GM23338 (cell line): ENCODE measurements at regions not wholly inside any gene's neighbourhood (a gene's known extent, or its start where the extent isn't known, plus 50 kb on each side); places are given as distances from the start of the nearest gene placed in this dataset.
A peak's percentile ranks its signal among the peaks of the same experiment; 100 is the strongest.

ENCODE experiments used
- ATAC-seq: fragments of 200-7000 bp; cut with Tn5 transposase; 3 replicates; pipeline ENCODE4 v1.9.1; 2020
- DNase-seq: peaks from one replicate; pipeline ENCODE4 v3.0.0-alpha.2; 2015; ENCODE audit warnings: low spot score
- H2AFZ ChIP-seq: fragments of 200-600 bp; sonication (generic); 2 replicates; pipeline ENCODE4 v1.8.0; 2016; ENCODE audit warnings: antibody characterized with exemption, mild to moderate bottlenecking, moderate library complexity
- H3F3A ChIP-seq: fragments of 200-600 bp; sonication (generic); replicated peaks from 2 replicates; pipeline ENCODE4 v1.8.0; 2017; ENCODE audit warnings: antibody characterized with exemption, mixed run types, low read depth
- H3K27ac ChIP-seq: fragments of 200-600 bp; sonication (generic); 2 replicates; pipeline ENCODE4 v1.6.1; 2016; ENCODE audit warnings: low read depth
- H3K27me3 ChIP-seq: fragments of 200-600 bp; sonication (generic); 2 replicates; pipeline ENCODE4 v1.8.0; 2016; ENCODE audit warnings: mild to moderate bottlenecking, mixed run types, moderate library complexity; ENCODE audit not compliant: insufficient read depth
- H3K36me3 ChIP-seq: fragments of 200-600 bp; sonication (generic); 2 replicates; pipeline ENCODE4 v1.8.0; 2016; ENCODE audit warnings: mild to moderate bottlenecking; ENCODE audit not compliant: insufficient read depth
- H3K4me1 ChIP-seq: fragments of 200-600 bp; sonication (generic); 2 replicates; pipeline ENCODE4 v1.8.0; 2016; ENCODE audit warnings: mild to moderate bottlenecking, moderate library complexity; ENCODE audit not compliant: insufficient read depth
- H3K4me2 ChIP-seq: fragments of 200-600 bp; sonication (generic); 2 replicates; pipeline ENCODE4 v1.7.1; 2017; ENCODE audit warnings: mixed run types
- H3K4me3 ChIP-seq: fragments of 200-600 bp; sonication (generic); 2 replicates; pipeline ENCODE4 v1.6.1; 2016; ENCODE audit warnings: mixed run types
- H3K79me2 ChIP-seq: fragments of 200-600 bp; sonication (generic); replicated peaks from 2 replicates; pipeline ENCODE4 v1.8.0; 2017; ENCODE audit warnings: mild to moderate bottlenecking; ENCODE audit not compliant: insufficient read depth
- H3K9me2 ChIP-seq: fragments of 200-600 bp; sonication (generic); 2 replicates; pipeline ENCODE4 v1.8.0; 2017; ENCODE audit not compliant: insufficient read depth
- H4K20me1 ChIP-seq: fragments of 200-600 bp; sonication (generic); replicated peaks from 2 replicates; pipeline ENCODE4 v1.8.0; 2017; ENCODE audit warnings: mild to moderate bottlenecking; ENCODE audit not compliant: insufficient read depth
- H3K27ac Mint-ChIP-seq: 2 replicates; pipeline ENCODE4 v1.8.0; 2020; ENCODE audit warnings: inconsistent platforms, mild to moderate bottlenecking, moderate library complexity, mixed read lengths
- H3K27me3 Mint-ChIP-seq: 3 replicates; pipeline ENCODE4 v1.8.0; 2022; ENCODE audit warnings: low read depth, mild to moderate bottlenecking, moderate library complexity, mixed read lengths, inconsistent platforms; ENCODE audit not compliant: insufficient read depth, poor library complexity
- H3K36me3 Mint-ChIP-seq: 3 replicates; pipeline ENCODE4 v1.8.0; 2021; ENCODE audit warnings: low read depth, mild to moderate bottlenecking, inconsistent platforms, moderate library complexity, mixed read lengths
- H3K4me1 Mint-ChIP-seq: 3 replicates; pipeline ENCODE4 v1.8.0; 2020; ENCODE audit warnings: mild to moderate bottlenecking, inconsistent platforms, mixed read lengths
- H3K4me3 Mint-ChIP-seq: 3 replicates; pipeline ENCODE4 v1.8.0; 2021; ENCODE audit warnings: moderate library complexity, mild to moderate bottlenecking, inconsistent platforms, mixed read lengths
- H3K9me3 Mint-ChIP-seq: 3 replicates; pipeline ENCODE4 v1.8.0; 2020; ENCODE audit warnings: moderate library complexity, mild to moderate bottlenecking, inconsistent platforms, mixed read lengths
- CREB1 ChIP-seq: fragments of 250-450 bp; sonication (Bioruptor Pico); IDR thresholded peaks from 2 replicates; pipeline ENCODE4 v1.5.0; 2020; ENCODE audit warnings: low read depth, mild to moderate bottlenecking, moderate library complexity
- EZH2 ChIP-seq: fragments of 200-600 bp; sonication (generic); IDR thresholded peaks from one replicate; pipeline ENCODE4 v1.8.0; 2017; ENCODE audit warnings: antibody characterized with exemption, mild to moderate bottlenecking, low read depth; ENCODE audit not compliant: unreplicated experiment
- EZH2phosphoT487 ChIP-seq: fragments of 200-600 bp; sonication (generic); IDR thresholded peaks from one replicate; pipeline ENCODE4 v1.8.1; 2018; ENCODE audit warnings: antibody characterized with exemption; ENCODE audit not compliant: unreplicated experiment
- STAT1 ChIP-seq: IDR thresholded peaks from one replicate; pipeline ENCODE4 v1.6.1; 2016; ENCODE audit warnings: antibody characterized with exemption; ENCODE audit not compliant: unreplicated experiment
- ZNF114 ChIP-seq: fragments of 250-450 bp; sonication (Bioruptor Pico); IDR thresholded peaks from 2 replicates; pipeline ENCODE4 v1.5.0; 2020; ENCODE audit warnings: mild to moderate bottlenecking, moderate library complexity
- ZNF331 ChIP-seq: fragments of 250-450 bp; sonication (Bioruptor Pico); IDR thresholded peaks from 2 replicates; pipeline ENCODE4 v1.5.0; 2020; ENCODE audit warnings: low read depth, mild to moderate bottlenecking, moderate library complexity
- ZNF462 ChIP-seq: fragments of 250-450 bp; sonication (Bioruptor Pico); IDR thresholded peaks from 2 replicates; pipeline ENCODE4 v1.5.0; 2020; ENCODE audit warnings: mild to moderate bottlenecking, moderate library complexity

- TF ChIP-seq ZNF462 (CRISPR knock-in tag), result no peak
- TF ChIP-seq EZH2, result no peak
Measured at GRCh38 chr2:236888794-236889780, 196.6 kb upstream of the COPS8 start (continued).

DNA sequence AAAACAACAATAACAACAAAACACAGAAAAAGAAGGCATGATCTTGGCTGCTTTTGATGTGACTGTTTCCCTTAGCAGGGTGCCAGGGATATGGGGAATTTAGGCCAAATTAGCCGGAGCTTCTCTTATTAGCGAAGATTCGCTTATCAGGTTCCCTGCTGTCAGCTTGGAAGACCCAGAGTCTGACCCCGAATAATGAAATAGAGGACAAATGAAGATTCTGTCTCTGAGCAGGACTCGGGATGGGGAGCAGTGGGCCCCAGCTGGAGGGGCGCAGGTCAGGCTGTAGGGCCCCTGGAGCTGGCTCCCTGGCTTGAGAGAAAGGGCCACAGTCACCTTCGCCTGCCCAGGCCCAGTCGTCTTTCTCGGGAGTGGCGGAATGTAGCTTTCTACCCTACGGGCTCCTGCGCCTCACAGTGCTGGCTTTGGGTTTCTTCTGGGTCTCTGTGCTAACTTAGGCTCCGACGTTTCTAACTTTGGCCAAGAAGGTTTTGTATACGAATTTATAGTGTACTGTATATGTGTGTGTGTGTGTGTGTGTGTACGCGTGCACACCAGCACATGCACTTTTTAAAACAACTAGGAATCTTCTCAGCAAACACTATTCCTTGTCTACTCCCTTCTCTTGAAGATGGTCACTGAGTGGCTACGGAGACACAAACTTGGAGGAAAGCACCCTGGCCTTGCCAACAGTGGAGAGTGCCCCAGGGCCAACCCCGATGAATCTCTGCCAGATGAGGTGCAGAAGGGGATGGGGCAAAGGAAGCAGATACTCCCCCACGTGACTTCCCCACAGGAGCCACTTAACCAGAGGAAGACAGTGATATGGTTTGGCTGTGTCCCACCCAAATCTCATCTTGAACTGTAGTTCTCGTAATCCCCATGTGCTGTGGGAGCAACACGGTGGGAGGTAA, 195.6 kb upstream of the COPS8 start:
- 0 out of 3 replicates have a peak, but pooled peaks have one; percentile 40 for ATAC-seq
- H3K4me1 Mint-ChIP-seq, result peaks cover 7% of the 10 kb centered on the region; the same call in 2 of the 3 replicates
- no peak for TF ChIP-seq ZNF331 (CRISPR knock-in tag)
- TF ChIP-seq EZH2, result no peak
- TF ChIP-seq ZNF114 (CRISPR knock-in tag), result no peak
- no peak for TF ChIP-seq EZH2phosphoT487
- TF ChIP-seq STAT1, result no peak
- no peak for TF ChIP-seq CREB1

More for the DNA sequence above, 195.6 kb upstream of the COPS8 start:
- Histone ChIP-seq H3K27me3 (no peaks in the 10 kb centered on the region), H3K9me2 (peaks cover 11% of the 10 kb centered on the region; the same call in 1 of the 2 replicates), H3K4me3 (no peak overlapping the region), H4K20me1 (no peaks in the 10 kb centered on the region), H2AFZ (peak overlapping the region; percentile 7; the same call in 1 of the 2 replicates), H3F3A (no peaks in the 10 kb centered on the region), H3K4me1 (no peaks in the 10 kb centered on the region), H3K79me2 (no peaks in the 10 kb centered on the region), H3K36me3 (no peaks in the 10 kb centered on the region), H3K4me2 (no peak overlapping the region), H3K27ac (no peak overlapping the region)
- Mint-ChIP-seq H3K9me3 (no peaks in the 10 kb centered on the region; the same call in 2 of the 3 replicates), H3K4me3 (no peak overlapping the region), H3K36me3 (no peaks in the 10 kb centered on the region), H3K27ac (no peak overlapping the region), H3K27me3 (peaks cover 3% of the 10 kb centered on the region)
- no peak for DNase-seq
